Neural cell (in vitro differentiated cells): ENCODE measurements at regions not wholly inside any gene's neighbourhood (a gene's known extent, or its start where the extent isn't known, plus 50 kb on each side); places are given as distances from the start of the nearest gene placed in this dataset.

ENCODE experiments used
- EP300 ChIP-seq: fragments of 450-650 bp; conservative IDR thresholded peaks from 2 replicates; pipeline ENCODE4 v1.6.1; 2014; ENCODE audit warnings: antibody characterized with exemption, mild to moderate bottlenecking, moderate library complexity; ENCODE audit not compliant: poor library complexity, severe bottlenecking
- EZH2 ChIP-seq: fragments of 200-600, 300-800 bp; shearing (Covaris generic), sonication (generic); IDR thresholded peaks from 2 replicates; pipeline ENCODE4 v1.6.1; 2014; ENCODE audit warnings: antibody characterized with exemption, low read length, borderline replicate concordance, mild to moderate bottlenecking; ENCODE audit not compliant: insufficient read depth, poor library complexity, severe bottlenecking
- MXI1 ChIP-seq: fragments of 450-650 bp; conservative IDR thresholded peaks from 2 replicates; pipeline ENCODE4 v1.6.1; 2014; ENCODE audit warnings: antibody characterized with exemption, mild to moderate bottlenecking; ENCODE audit not compliant: poor library complexity, severe bottlenecking
- POLR2AphosphoS5 ChIP-seq: IDR thresholded peaks from 2 replicates; pipeline ENCODE4 v1.6.1; 2012
- RAD21 ChIP-seq: fragments of 450-650 bp; conservative IDR thresholded peaks from 2 replicates; pipeline ENCODE4 v1.6.1; 2014; ENCODE audit warnings: antibody characterized with exemption, mild to moderate bottlenecking, moderate library complexity
- SMC3 ChIP-seq: fragments of 450-650 bp; conservative IDR thresholded peaks from 2 replicates; pipeline ENCODE4 v1.6.1; 2014; ENCODE audit warnings: antibody characterized with exemption, mild to moderate bottlenecking, moderate library complexity; ENCODE audit not compliant: poor library complexity
- TF ChIP-seq, protein P1 (sequence below): IDR thresholded peaks from 2 replicates; pipeline ENCODE4 v1.6.1; 2012; ENCODE audit warnings: borderline replicate concordance
- TF ChIP-seq, protein P2 (sequence below): fragments of 450-650 bp; IDR thresholded peaks from 2 replicates; pipeline ENCODE4 v1.5.1; 2014; ENCODE audit warnings: antibody characterized with exemption, mild to moderate bottlenecking, moderate library complexity; ENCODE audit not compliant: poor library complexity, severe bottlenecking

DNA sequence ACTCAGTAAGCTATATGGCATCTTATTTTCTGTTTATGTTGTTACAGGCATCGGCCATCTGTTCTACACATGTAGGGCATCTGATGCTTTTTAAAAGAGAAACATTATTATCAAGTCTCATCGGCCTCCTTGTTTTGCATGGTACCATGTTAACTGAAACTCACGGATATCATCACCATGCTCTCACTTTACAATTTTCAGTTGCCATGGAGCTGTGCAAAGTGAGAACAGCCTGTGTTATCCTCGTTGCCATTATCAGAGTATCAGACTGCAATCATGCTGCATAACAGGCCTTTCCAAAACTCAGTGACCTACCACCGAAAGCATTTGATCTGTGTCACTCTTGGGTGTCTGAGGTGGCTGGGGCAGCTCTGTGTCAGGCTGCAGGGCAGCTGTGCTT is 110.3 kb downstream of the C17orf67 start:
- no peak for TF ChIP-seq RAD21
- TF ChIP-seq EP300, result no peak
- TF ChIP-seq, protein P1, sequence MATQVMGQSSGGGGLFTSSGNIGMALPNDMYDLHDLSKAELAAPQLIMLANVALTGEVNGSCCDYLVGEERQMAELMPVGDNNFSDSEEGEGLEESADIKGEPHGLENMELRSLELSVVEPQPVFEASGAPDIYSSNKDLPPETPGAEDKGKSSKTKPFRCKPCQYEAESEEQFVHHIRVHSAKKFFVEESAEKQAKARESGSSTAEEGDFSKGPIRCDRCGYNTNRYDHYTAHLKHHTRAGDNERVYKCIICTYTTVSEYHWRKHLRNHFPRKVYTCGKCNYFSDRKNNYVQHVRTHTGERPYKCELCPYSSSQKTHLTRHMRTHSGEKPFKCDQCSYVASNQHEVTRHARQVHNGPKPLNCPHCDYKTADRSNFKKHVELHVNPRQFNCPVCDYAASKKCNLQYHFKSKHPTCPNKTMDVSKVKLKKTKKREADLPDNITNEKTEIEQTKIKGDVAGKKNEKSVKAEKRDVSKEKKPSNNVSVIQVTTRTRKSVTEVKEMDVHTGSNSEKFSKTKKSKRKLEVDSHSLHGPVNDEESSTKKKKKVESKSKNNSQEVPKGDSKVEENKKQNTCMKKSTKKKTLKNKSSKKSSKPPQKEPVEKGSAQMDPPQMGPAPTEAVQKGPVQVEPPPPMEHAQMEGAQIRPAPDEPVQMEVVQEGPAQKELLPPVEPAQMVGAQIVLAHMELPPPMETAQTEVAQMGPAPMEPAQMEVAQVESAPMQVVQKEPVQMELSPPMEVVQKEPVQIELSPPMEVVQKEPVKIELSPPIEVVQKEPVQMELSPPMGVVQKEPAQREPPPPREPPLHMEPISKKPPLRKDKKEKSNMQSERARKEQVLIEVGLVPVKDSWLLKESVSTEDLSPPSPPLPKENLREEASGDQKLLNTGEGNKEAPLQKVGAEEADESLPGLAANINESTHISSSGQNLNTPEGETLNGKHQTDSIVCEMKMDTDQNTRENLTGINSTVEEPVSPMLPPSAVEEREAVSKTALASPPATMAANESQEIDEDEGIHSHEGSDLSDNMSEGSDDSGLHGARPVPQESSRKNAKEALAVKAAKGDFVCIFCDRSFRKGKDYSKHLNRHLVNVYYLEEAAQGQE, result no peak
- TF ChIP-seq, protein P2, sequence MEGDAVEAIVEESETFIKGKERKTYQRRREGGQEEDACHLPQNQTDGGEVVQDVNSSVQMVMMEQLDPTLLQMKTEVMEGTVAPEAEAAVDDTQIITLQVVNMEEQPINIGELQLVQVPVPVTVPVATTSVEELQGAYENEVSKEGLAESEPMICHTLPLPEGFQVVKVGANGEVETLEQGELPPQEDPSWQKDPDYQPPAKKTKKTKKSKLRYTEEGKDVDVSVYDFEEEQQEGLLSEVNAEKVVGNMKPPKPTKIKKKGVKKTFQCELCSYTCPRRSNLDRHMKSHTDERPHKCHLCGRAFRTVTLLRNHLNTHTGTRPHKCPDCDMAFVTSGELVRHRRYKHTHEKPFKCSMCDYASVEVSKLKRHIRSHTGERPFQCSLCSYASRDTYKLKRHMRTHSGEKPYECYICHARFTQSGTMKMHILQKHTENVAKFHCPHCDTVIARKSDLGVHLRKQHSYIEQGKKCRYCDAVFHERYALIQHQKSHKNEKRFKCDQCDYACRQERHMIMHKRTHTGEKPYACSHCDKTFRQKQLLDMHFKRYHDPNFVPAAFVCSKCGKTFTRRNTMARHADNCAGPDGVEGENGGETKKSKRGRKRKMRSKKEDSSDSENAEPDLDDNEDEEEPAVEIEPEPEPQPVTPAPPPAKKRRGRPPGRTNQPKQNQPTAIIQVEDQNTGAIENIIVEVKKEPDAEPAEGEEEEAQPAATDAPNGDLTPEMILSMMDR, result no peak
- TF ChIP-seq POLR2AphosphoS5, result no peak
- no peak for TF ChIP-seq SMC3
- no peak for TF ChIP-seq EZH2
- no peak for TF ChIP-seq MXI1
